ENCODE measurements at regions not wholly inside any gene's neighbourhood (a gene's known extent, or its start where the extent isn't known, plus 50 kb on each side); places are given as distances from the start of the nearest gene placed in this dataset.
"Not testable (repeated sequence)": the region's sequence is repeated elsewhere in the genome, so short reads cannot be mapped to it uniquely, and the experiment has no call there.

- not testable (repeated sequence) for DNase-seq (ENCODE audit: low read depth)
These were observed 561.4 kb upstream of the CHAC2 start for GRCh38 chr2:53206226-53206625.

GRCh38 chr2:53202063-53202462 is 565.5 kb upstream of the CHAC2 start:
- peak; percentile 45 for DNase-seq (ENCODE audit: low read depth)

- DNase-seq (ENCODE audit: low read depth): no peak
These were observed 567.5 kb upstream of the CHAC2 start for GRCh38 chr2:53200072-53200471.

- no peak for DNase-seq (ENCODE audit: low read depth)
These were observed 578.6 kb upstream of the CHAC2 start for GRCh38 chr2:53188851-53189510.

- DNase-seq (ENCODE audit: low read depth): no peak
These were observed 584.0 kb upstream of the CHAC2 start for GRCh38 chr2:53183581-53183980.

- no peak for DNase-seq (ENCODE audit: low read depth)
These were observed 585.0 kb upstream of the CHAC2 start for GRCh38 chr2:53182601-53183000.

GRCh38 chr2:53181759-53182158 is 585.8 kb upstream of the CHAC2 start:
- DNase-seq (ENCODE audit: low read depth): no peak

GRCh38 chr2:53177327-53177726 is 590.3 kb upstream of the CHAC2 start:
- no peak for DNase-seq (ENCODE audit: low read depth)

GRCh38 chr2:53174539-53174938 is 593.1 kb upstream of the CHAC2 start:
- no peak for DNase-seq (ENCODE audit: low read depth)

GRCh38 chr2:53173698-53174455 is 593.7 kb upstream of the CHAC2 start:
- no peak for DNase-seq (ENCODE audit: low read depth)

- DNase-seq (ENCODE audit: low read depth): no peak
These were observed 594.5 kb upstream of the CHAC2 start for GRCh38 chr2:53173091-53173490.

- DNase-seq (ENCODE audit: low read depth): peak; percentile 73
These were observed 597.1 kb upstream of the CHAC2 start for GRCh38 chr2:53170466-53170865.

- DNase-seq (ENCODE audit: low read depth): no peak
These were observed 600.4 kb upstream of the CHAC2 start for GRCh38 chr2:53167227-53167626.

GRCh38 chr2:53150146-53150545 is 617.5 kb upstream of the CHAC2 start:
- no peak for DNase-seq (ENCODE audit: low read depth)

GRCh38 chr2:53148221-53148620 is 619.4 kb upstream of the CHAC2 start:
- no peak for DNase-seq (ENCODE audit: low read depth)

GRCh38 chr2:53131416-53131815 is 636.2 kb upstream of the CHAC2 start:
- DNase-seq (ENCODE audit: low read depth): no peak

- peak; percentile 10 for DNase-seq (ENCODE audit: low read depth)
These were observed 637.1 kb upstream of the CHAC2 start for GRCh38 chr2:53130441-53130943.

GRCh38 chr2:53129851-53130250 is 637.8 kb upstream of the CHAC2 start:
- DNase-seq (ENCODE audit: low read depth): peak; percentile 29

- DNase-seq (ENCODE audit: low read depth): no peak
These were observed 640.4 kb upstream of the CHAC2 start for GRCh38 chr2:53127061-53127650.

GRCh38 chr2:53114991-53115390 is 652.6 kb upstream of the CHAC2 start:
- no peak for DNase-seq (ENCODE audit: low read depth)

- no peak for DNase-seq (ENCODE audit: low read depth)
These were observed 653.0 kb upstream of the CHAC2 start for GRCh38 chr2:53114582-53114981.

- DNase-seq (ENCODE audit: low read depth): not testable (repeated sequence)
These were observed 655.2 kb upstream of the CHAC2 start for GRCh38 chr2:53112408-53112807.

GRCh38 chr2:53111406-53111805 is 656.2 kb upstream of the CHAC2 start:
- DNase-seq (ENCODE audit: low read depth): no peak

All from fibroblast of the conjunctiva (primary cell).